Fibroblast of villous mesenchyme (primary cell): ENCODE measurements at regions not wholly inside any gene's neighbourhood (a gene's known extent, or its start where the extent isn't known, plus 50 kb on each side); places are given as distances from the start of the nearest gene placed in this dataset.
A peak's percentile ranks its signal among the peaks of the same experiment; 100 is the strongest.

ENCODE experiments used
- DNase-seq: peaks from one replicate; pipeline ENCODE4 v3.0.0-alpha.2; 2010; ENCODE audit warnings: low read depth
- H3K4me3 ChIP-seq: 2 replicates; pipeline ENCODE4 v1.5.1; 2011; ENCODE audit warnings: low read depth, mild to moderate bottlenecking, low read length
- TF ChIP-seq, protein P1 (sequence below): IDR thresholded peaks from 2 replicates; pipeline ENCODE4 v1.5.1; 2012; ENCODE audit warnings: low read depth, mild to moderate bottlenecking, low read length; ENCODE audit not compliant: insufficient read depth

DNA sequence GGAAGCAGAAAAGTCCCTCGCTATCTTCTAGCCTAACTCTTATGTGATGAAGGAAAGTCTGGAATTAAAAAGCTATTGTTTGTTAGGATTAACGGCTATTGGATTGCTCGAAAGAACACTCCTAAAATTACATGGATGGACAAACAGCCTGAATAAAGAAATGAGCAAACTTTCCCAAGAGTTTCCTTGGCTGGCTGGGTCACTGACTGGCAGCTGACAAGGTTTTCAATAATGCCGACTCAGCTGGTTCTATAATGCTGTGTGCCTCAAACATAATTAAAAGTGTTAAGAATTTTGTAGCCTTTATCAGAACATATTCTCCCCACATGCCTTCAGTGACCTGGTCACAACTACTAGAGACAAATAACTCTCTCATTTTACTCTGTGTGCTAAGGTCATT lies 142.9 kb upstream of the ADAMTS9 start:
- H3K4me3 ChIP-seq, result no peak overlapping the region
- no peak for DNase-seq
- TF ChIP-seq, protein P1, sequence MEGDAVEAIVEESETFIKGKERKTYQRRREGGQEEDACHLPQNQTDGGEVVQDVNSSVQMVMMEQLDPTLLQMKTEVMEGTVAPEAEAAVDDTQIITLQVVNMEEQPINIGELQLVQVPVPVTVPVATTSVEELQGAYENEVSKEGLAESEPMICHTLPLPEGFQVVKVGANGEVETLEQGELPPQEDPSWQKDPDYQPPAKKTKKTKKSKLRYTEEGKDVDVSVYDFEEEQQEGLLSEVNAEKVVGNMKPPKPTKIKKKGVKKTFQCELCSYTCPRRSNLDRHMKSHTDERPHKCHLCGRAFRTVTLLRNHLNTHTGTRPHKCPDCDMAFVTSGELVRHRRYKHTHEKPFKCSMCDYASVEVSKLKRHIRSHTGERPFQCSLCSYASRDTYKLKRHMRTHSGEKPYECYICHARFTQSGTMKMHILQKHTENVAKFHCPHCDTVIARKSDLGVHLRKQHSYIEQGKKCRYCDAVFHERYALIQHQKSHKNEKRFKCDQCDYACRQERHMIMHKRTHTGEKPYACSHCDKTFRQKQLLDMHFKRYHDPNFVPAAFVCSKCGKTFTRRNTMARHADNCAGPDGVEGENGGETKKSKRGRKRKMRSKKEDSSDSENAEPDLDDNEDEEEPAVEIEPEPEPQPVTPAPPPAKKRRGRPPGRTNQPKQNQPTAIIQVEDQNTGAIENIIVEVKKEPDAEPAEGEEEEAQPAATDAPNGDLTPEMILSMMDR, result no peak

DNA sequence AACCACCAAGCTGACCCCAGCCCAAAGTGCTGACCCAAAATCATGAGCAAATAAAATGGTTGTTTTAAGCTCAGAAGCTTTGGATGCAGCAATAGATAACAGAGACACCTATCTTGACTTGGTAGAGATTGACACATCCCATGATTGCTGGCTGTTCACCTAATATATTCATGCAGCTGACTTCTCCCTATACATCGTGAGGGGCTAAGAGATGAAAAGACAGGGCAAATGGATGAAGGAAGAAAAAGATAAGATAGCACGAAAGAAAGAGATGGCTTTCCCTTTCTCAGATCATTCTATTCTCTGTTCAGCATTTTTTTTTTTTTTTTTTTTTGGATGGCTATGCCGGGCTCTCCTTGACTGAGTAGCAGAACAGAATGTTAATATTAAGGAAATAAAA lies 141.5 kb upstream of the ADAMTS9 start:
- no peak overlapping the region for H3K4me3 ChIP-seq
- no peak for DNase-seq
- TF ChIP-seq, protein P1, result no peak

DNA sequence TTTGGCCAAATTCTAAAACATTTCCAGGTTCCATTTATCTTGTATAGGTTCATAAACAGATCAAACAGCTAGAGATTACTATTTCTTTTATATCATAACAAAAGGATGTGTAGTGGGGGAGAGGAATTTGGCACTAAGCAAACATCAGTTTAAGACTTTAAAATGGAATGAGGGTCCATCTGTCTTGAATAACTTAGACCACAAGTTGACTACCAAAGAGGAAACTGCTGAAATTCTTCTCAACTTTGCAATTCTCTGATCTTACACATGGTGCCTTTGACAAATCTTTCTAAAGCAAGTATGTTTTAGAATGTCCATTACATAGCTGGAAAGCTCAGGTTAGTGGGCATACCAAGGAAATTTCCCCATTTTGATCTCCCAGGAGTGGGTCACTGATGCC lies 140.5 kb upstream of the ADAMTS9 start:
- DNase-seq, result no peak
- TF ChIP-seq, protein P1, result no peak

DNA sequence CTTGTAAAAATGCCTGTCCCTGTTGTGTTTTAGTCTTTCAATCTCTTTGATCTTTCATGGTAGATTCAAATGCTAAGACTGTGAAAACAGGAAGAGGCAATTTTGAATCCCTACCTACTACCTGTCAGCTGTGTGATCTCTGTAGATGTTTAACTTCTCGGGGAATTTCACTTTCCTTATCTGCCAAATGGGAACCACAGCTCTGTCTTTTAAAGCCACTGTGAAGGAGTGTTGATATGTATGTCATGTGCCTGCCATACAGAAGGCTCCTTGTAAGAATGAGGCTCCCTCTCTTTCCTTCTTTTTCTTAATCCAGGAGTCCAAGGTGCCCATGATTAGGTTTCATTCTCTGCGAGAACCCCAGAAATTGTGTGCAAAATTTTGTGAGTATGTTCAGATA lies 139.6 kb upstream of the ADAMTS9 start:
- no peak overlapping the region for H3K4me3 ChIP-seq
- no peak for DNase-seq
- TF ChIP-seq, protein P1, result no peak

More for the DNA sequence above, 140.5 kb upstream of the ADAMTS9 start:
- H3K4me3 ChIP-seq, result no peak overlapping the region

DNA sequence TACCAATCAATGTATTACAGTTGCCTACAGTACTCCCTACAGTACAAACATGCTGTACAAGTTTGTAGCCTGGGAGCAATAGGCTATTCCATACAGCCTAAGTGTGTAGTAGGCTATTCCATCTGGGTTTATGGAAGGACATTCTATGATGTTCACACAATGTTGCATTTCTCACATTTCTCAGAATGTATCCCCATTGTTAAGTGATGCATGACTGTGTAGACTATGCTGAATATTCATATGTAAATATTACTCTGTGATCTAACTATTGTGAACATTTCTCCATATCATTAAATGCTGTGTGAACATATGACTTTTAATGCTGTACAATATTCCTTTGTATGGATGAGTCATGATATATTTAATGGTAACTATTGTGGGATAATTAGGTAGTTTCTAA lies 139.2 kb upstream of the ADAMTS9 start:
- TF ChIP-seq, protein P1, result no peak
- no peak overlapping the region for H3K4me3 ChIP-seq
- DNase-seq, result no peak

DNA sequence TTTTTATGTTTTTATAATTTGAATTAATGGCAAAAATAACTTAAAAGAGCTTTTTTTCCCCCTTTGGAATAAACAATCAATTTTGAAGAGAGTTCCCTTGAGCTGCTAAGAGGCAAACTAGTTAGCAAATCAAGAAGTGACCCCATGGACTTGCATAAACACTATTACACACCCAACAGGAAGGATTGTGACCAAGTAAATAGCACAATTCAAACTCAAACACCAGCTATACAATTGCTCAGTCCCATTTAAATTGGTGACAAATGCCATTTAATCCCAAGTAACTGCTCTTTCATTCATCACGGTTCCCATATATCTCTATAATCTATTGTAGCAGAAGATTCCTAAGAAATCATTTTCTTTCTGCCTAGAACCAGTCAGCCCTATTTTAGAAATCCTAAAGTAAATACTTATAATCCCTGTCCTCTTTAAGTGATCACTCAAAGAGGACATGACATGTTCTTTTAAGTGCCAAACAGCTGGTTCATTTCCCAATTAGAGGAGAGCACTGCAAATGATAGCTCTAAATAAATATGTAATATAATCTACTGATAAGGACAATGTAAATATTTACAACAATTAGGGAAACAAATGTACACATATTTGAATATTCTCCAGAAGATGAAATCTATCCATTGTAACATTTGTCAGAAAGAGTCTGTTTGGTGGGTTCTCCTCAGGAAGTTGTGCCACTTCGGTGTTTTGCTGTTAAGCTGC lies 137.8 kb upstream of the ADAMTS9 start:
- peak; percentile 42 for DNase-seq
- no peak overlapping the region for H3K4me3 ChIP-seq
- TF ChIP-seq, protein P1, result no peak
